Peyer's patch (tissue), 4 donors: ENCODE measurements at regions not wholly inside any gene's neighbourhood (a gene's known extent, or its start where the extent isn't known, plus 50 kb on each side); places are given as distances from the start of the nearest gene placed in this dataset.

Experiments
- CTCF ChIP-seq, 6 experiments: fragments of 450-650 bp in 4 of 6; fragments of 200-600 bp in 2 of 6; sonication (generic) in 1 of 6; IDR thresholded peaks; one replicate each; pipeline ENCODE4 v1.5.1; 2017 to 2019; ENCODE audit warnings: antibody characterized with exemption in 6 of 6, mild to moderate bottlenecking in 3 of 6, moderate library complexity in 1 of 6
- POLR2A ChIP-seq, 2 donors: fragments of 450-650 bp; IDR thresholded peaks; one replicate each; pipeline ENCODE4 v1.5.1; 2017; ENCODE audit warnings: antibody characterized with exemption in 2 of 2, mild to moderate bottlenecking in 2 of 2, moderate library complexity in 2 of 2

- TF ChIP-seq POLR2A (IDR thresholded peaks at IDR 0.05) (no peak), CTCF (IDR thresholded peaks at IDR 0.05) (no peak)
Measured at GRCh38 chr1:213552045-213552444, 435.7 kb upstream of the PROX1 start.
